ENCODE measurements at regions not wholly inside any gene's neighbourhood (a gene's known extent, or its start where the extent isn't known, plus 50 kb on each side); places are given as distances from the start of the nearest gene placed in this dataset.

DNA sequence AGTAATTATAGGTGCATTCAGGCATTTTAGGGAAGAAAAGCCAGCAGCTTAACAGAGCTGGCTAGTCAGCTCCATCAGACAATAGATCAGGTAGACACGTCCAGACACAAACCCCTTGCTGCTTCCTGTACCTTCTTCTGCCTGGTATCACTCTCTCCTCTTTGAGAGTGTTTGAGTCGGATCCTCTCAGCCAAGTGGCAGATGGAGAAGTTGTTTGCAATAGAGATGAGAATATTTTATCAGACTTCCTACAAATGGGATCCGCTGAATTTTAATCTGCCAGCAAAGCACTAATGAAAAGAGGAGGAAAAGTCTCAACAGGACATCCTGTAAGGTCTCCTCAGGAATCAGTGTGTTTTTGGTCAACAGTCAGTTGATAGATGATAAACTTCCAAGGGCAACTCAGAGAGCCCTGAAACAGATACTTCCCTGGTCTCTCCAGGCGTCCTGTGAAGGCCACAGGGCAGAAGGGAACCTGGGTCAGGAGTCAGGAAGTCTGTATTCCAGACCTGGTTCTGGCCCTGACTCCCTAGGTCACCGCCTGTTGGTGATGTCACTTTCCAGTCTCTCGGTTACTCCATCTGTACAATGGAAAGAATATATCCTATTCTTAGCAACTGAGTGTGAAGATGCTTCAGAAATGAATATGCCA lies 62.1 kb upstream of the PROX1 start:
- no peaks in the 10 kb centered on the region for H3K79me2 ChIP-seq (replicated peaks; ENCODE audit: insufficient read depth, low read length)

DNA sequence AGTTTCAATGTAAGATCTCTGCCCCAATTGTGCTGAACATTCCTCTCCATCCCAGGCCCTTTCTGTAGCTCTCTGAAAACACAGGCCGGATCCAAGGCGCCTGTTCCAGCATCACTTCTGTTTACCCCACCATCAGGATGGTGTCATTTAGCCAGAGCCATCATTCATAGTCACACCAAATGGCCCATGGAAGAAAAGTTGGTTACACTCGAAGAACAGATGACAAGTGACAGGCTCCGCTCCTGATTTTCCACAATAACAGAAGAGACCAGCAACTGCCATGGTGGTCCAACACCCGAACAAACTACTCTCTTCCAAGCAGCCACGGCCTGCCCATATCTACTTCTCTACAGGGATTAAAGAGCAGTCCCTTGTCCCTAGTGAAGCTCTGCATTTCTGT lies 59.9 kb upstream of the PROX1 start:
- Histone ChIP-seq H3K4me2 (ENCODE audit: low read length) (no peak overlapping the region), H3F3A (ENCODE audit: insufficient read depth, low read length, poor library complexity, severe bottlenecking) (no peaks in the 10 kb centered on the region), H3K9me2 (ENCODE audit: insufficient read depth, low read length) (no peaks in the 10 kb centered on the region), H3K27me3 (ENCODE audit: insufficient read depth, low read depth, low read length) (no peaks in the 10 kb centered on the region), H3K27ac (ENCODE audit: low read length) (no peak overlapping the region), H4K20me1 (ENCODE audit: insufficient read depth) (no peaks in the 10 kb centered on the region), H3K9ac (ENCODE audit: low read length) (no peak overlapping the region), H3K4me3 (ENCODE audit: low read length) (no peak overlapping the region), H2AFZ (ENCODE audit: low read depth, low read length) (no peak overlapping the region), H3K79me2 (replicated peaks; ENCODE audit: insufficient read depth, low read length) (no peaks in the 10 kb centered on the region), H3K36me3 (ENCODE audit: insufficient read depth, low read length) (no peaks in the 10 kb centered on the region), H3K9me3 (ENCODE audit: low read length) (no peaks in the 10 kb centered on the region)
- TF ChIP-seq, protein P1, sequence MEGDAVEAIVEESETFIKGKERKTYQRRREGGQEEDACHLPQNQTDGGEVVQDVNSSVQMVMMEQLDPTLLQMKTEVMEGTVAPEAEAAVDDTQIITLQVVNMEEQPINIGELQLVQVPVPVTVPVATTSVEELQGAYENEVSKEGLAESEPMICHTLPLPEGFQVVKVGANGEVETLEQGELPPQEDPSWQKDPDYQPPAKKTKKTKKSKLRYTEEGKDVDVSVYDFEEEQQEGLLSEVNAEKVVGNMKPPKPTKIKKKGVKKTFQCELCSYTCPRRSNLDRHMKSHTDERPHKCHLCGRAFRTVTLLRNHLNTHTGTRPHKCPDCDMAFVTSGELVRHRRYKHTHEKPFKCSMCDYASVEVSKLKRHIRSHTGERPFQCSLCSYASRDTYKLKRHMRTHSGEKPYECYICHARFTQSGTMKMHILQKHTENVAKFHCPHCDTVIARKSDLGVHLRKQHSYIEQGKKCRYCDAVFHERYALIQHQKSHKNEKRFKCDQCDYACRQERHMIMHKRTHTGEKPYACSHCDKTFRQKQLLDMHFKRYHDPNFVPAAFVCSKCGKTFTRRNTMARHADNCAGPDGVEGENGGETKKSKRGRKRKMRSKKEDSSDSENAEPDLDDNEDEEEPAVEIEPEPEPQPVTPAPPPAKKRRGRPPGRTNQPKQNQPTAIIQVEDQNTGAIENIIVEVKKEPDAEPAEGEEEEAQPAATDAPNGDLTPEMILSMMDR (IDR thresholded peaks at IDR 0.05; ENCODE audit: poor library complexity, severe bottlenecking) = no peak
- no peak for TF ChIP-seq EP300 (conservative IDR thresholded peaks at IDR 0.05; ENCODE audit: poor library complexity, severe bottlenecking)
- TF ChIP-seq TAF1 (IDR thresholded peaks at IDR 0.05; ENCODE audit: low read depth) = no peak
- TF ChIP-seq POLR2AphosphoS5 (IDR thresholded peaks at IDR 0.05) = no peak
- TF ChIP-seq, protein P2, sequence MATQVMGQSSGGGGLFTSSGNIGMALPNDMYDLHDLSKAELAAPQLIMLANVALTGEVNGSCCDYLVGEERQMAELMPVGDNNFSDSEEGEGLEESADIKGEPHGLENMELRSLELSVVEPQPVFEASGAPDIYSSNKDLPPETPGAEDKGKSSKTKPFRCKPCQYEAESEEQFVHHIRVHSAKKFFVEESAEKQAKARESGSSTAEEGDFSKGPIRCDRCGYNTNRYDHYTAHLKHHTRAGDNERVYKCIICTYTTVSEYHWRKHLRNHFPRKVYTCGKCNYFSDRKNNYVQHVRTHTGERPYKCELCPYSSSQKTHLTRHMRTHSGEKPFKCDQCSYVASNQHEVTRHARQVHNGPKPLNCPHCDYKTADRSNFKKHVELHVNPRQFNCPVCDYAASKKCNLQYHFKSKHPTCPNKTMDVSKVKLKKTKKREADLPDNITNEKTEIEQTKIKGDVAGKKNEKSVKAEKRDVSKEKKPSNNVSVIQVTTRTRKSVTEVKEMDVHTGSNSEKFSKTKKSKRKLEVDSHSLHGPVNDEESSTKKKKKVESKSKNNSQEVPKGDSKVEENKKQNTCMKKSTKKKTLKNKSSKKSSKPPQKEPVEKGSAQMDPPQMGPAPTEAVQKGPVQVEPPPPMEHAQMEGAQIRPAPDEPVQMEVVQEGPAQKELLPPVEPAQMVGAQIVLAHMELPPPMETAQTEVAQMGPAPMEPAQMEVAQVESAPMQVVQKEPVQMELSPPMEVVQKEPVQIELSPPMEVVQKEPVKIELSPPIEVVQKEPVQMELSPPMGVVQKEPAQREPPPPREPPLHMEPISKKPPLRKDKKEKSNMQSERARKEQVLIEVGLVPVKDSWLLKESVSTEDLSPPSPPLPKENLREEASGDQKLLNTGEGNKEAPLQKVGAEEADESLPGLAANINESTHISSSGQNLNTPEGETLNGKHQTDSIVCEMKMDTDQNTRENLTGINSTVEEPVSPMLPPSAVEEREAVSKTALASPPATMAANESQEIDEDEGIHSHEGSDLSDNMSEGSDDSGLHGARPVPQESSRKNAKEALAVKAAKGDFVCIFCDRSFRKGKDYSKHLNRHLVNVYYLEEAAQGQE (IDR thresholded peaks at IDR 0.05; ENCODE audit: borderline replicate concordance) = no peak
- TF ChIP-seq SMC3 (conservative IDR thresholded peaks at IDR 0.05; ENCODE audit: poor library complexity) = no peak
- no peak for TF ChIP-seq EZH2 (IDR thresholded peaks at IDR 0.05; ENCODE audit: borderline replicate concordance, insufficient read depth, low read length, poor library complexity, severe bottlenecking)
- TF ChIP-seq RAD21 (conservative IDR thresholded peaks at IDR 0.05) = no peak
- TF ChIP-seq MXI1 (conservative IDR thresholded peaks at IDR 0.05; ENCODE audit: poor library complexity, severe bottlenecking) = no peak

More for the DNA sequence above, 62.1 kb upstream of the PROX1 start:
- H3K27ac ChIP-seq (ENCODE audit: low read length) = no peak overlapping the region
- no peaks in the 10 kb centered on the region for H4K20me1 ChIP-seq (ENCODE audit: insufficient read depth)
- no peak overlapping the region for H2AFZ ChIP-seq (ENCODE audit: low read depth, low read length)
- no peaks in the 10 kb centered on the region for H3K9me2 ChIP-seq (ENCODE audit: insufficient read depth, low read length)
- no peak overlapping the region for H3K4me2 ChIP-seq (ENCODE audit: low read length)
- H3K27me3 ChIP-seq (ENCODE audit: insufficient read depth, low read depth, low read length) = no peaks in the 10 kb centered on the region
- no peaks in the 10 kb centered on the region for H3K36me3 ChIP-seq (ENCODE audit: insufficient read depth, low read length)
- no peaks in the 10 kb centered on the region for H3K9me3 ChIP-seq (ENCODE audit: low read length)
- H3K4me3 ChIP-seq (ENCODE audit: low read length) = no peak overlapping the region
- no peaks in the 10 kb centered on the region for H3F3A ChIP-seq (ENCODE audit: insufficient read depth, low read length, poor library complexity, severe bottlenecking)
- no peak for TF ChIP-seq SMC3 (conservative IDR thresholded peaks at IDR 0.05; ENCODE audit: poor library complexity)
- no peak for TF ChIP-seq POLR2AphosphoS5 (IDR thresholded peaks at IDR 0.05)
- TF ChIP-seq, protein P2 (IDR thresholded peaks at IDR 0.05; ENCODE audit: borderline replicate concordance) = no peak
- no peak for TF ChIP-seq EP300 (conservative IDR thresholded peaks at IDR 0.05; ENCODE audit: poor library complexity, severe bottlenecking)
- H3K9ac ChIP-seq (ENCODE audit: low read length) = no peak overlapping the region
